22Rv1 (cell line): ENCODE measurements at regions not wholly inside any gene's neighbourhood (a gene's known extent, or its start where the extent isn't known, plus 50 kb on each side); places are given as distances from the start of the nearest gene placed in this dataset.
A peak's percentile ranks its signal among the peaks of the same experiment; 100 is the strongest.

ENCODE experiments used
- H3K27ac ChIP-seq: fragments of 450-650 bp; 2 replicates; pipeline ENCODE4 v1.5.1; 2017
- CTCF ChIP-seq: fragments of 450-650 bp; IDR thresholded peaks from 2 replicates; pipeline ENCODE4 v1.5.1; 2017; ENCODE audit warnings: mild to moderate bottlenecking
- ZFX ChIP-seq: fragments of 450-650 bp; IDR thresholded peaks from 2 replicates; pipeline ENCODE4 v1.6.1; 2017; ENCODE audit warnings: antibody characterized with exemption, borderline replicate concordance

DNA sequence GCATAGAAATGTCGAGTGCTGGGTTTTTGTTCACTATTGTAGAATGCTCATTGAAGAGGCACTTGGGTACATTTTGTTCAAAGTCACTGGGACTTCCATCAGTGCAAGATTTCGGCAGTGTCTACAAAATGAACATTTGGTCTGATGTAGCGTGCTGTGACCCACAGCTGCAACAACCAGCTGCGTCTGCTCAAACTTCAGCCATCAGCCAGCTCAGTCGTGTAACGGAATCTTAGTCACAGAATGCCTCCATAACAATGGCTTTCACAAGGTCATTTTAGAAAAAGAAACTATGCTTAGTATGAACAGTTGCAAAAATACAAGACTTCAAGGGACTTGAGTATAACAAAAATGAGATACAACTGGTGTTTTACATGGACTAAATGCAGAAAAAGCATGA lies 828.1 kb upstream of the GRAMD2B start:
- no peak overlapping the region for H3K27ac ChIP-seq
- TF ChIP-seq CTCF (no peak), ZFX (no peak)

- no peak overlapping the region for H3K27ac ChIP-seq
- no peak for TF ChIP-seq ZFX
- TF ChIP-seq CTCF, result no peak
These were observed 827.4 kb upstream of the GRAMD2B start for GRCh38 chr5:125595845-125596244.

DNA sequence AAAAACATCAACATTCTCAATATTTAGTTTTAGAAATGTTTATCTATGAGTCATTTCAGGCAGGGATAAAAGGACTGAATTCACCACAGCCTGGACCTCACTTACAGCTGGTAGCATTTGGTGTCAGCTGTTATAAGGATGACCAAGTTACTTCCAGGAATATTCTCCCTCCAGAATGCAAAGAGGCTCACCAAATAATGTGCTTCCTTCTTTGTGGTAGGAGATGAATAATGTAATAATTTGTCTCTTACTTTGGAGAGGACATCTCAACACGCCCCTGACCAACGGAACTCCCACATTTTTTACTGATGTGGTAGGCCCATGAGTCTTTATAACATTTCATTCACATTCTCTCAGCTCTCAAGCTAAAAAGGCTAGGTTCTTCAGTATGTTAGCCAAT lies 825.9 kb upstream of the GRAMD2B start:
- H3K27ac ChIP-seq, result no peak overlapping the region
- TF ChIP-seq CTCF (no peak), ZFX (no peak)

DNA sequence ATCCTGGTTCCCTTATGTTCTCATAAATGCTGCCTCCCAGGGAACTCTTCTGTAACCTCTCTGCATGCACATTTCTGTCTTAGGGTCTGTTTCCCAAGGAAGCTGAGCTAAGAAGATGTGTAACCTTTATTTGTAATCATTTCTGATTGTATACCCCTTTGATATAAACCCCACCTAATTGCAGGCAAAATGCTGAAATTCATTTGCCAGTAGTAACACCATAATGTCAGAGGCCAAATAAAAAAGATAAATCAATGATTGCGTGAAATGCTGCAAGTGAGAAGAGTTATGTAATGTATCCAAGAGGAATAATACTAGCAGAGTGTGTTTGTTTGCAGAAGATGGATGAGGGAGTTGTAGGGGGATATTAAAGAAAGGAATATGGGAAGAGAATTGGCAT lies 822.6 kb upstream of the GRAMD2B start:
- TF ChIP-seq ZFX (no peak), CTCF (no peak)
- no peak overlapping the region for H3K27ac ChIP-seq

- TF ChIP-seq CTCF, result no peak
- TF ChIP-seq ZFX, result no peak
- peak overlapping the region; percentile 69 for H3K27ac ChIP-seq
These were observed 821.0 kb upstream of the GRAMD2B start for GRCh38 chr5:125602184-125602583.

- peak overlapping the region; percentile 69; the same call in 1 of the 2 replicates for H3K27ac ChIP-seq
- no peak for TF ChIP-seq CTCF
- TF ChIP-seq ZFX, result no peak
These were observed 819.9 kb upstream of the GRAMD2B start for GRCh38 chr5:125603321-125603720.

GRCh38 chr5:125604104-125604503 lies 819.1 kb upstream of the GRAMD2B start:
- no peak overlapping the region for H3K27ac ChIP-seq
- TF ChIP-seq ZFX, result no peak
- no peak for TF ChIP-seq CTCF
